Endothelial cell of umbilical vein (primary cell): ENCODE measurements at regions not wholly inside any gene's neighbourhood (a gene's known extent, or its start where the extent isn't known, plus 50 kb on each side); places are given as distances from the start of the nearest gene placed in this dataset.

ENCODE experiments used
- BruUV-seq: library from RNA; stranded (reverse); fragments of 400-500 nt; replicated peaks from 2 replicates; lab custom pipeline; 2021; lab: Mats Ljungman, UMichigan
- CTCF ChIA-PET: fragments of 300-600, 350-600 bp; sonication (Branson Sonifier 250); formaldehyde crosslinking; loops from one replicate; lab custom pipeline; 2021; ENCODE audit warnings: antibody characterized with exemption, inconsistent platforms; lab: Charles Lee
- POLR2A ChIA-PET: fragments of 300-600, 350-600 bp; sonication (Branson Sonifier 250); formaldehyde crosslinking; loops from one replicate; lab custom pipeline; 2021; ENCODE audit warnings: antibody characterized with exemption, inconsistent platforms; lab: Charles Lee
- DNase-seq: peaks from one replicate; pipeline ENCODE4 v3.0.0-alpha.2; 2011; ENCODE audit warnings: low read depth, low spot score
- FAIRE-seq: peaks from 2 replicates; lab custom pipeline; 2011; peaks lifted over from hg19 to GRCh38; lab: Jason Lieb, UNC
- H2AFZ ChIP-seq: 2 replicates; pipeline ENCODE4 v1.6.0; 2012; ENCODE audit warnings: low read depth, low read length, control low read depth, inconsistent platforms
- H3K27ac ChIP-seq: 2 replicates; pipeline ENCODE4 v1.5.1; 2011; ENCODE audit warnings: low read depth, mild to moderate bottlenecking, control low read depth, low read length, moderate library complexity; ENCODE audit not compliant: insufficient read depth
- H3K27me3 ChIP-seq, 2 experiments: 2 replicates each; pipeline versions ENCODE4 v1.6.0 to v1.6.1; 2011; ENCODE audit warnings: low read length in 2 of 2, mixed read lengths in 1 of 2; ENCODE audit not compliant: control insufficient read depth in 2 of 2, insufficient read depth in 2 of 2
- H3K36me3 ChIP-seq, 2 experiments: 2 replicates in 1 of 2; 3 replicates in 1 of 2; pipeline ENCODE4 v1.5.1; 2011; ENCODE audit warnings: low read length in 2 of 2, mild to moderate bottlenecking in 1 of 2, moderate library complexity in 1 of 2; ENCODE audit not compliant: control insufficient read depth in 2 of 2, insufficient read depth in 2 of 2; ENCODE audit errors: extremely low read depth in 1 of 2
- H3K4me1 ChIP-seq: 3 replicates; pipeline ENCODE4 v1.5.1; 2011; ENCODE audit warnings: mild to moderate bottlenecking, low read length; ENCODE audit not compliant: control insufficient read depth, insufficient read depth; ENCODE audit errors: extremely low read depth
- H3K4me2 ChIP-seq: 2 replicates; pipeline ENCODE4 v1.6.1; 2011; ENCODE audit warnings: low read length, control low read depth, mixed read lengths; ENCODE audit not compliant: insufficient read depth
- H3K4me3 ChIP-seq, 3 experiments: fragments of 200-600 bp in 1 of 3; sonication (generic), shearing (Covaris generic) in 1 of 3; replicated peaks in 1 of 3; 2 replicates each; pipeline ENCODE4 v1.5.1; 2011 to 2016; ENCODE audit warnings: control low read depth in 3 of 3, low read length in 3 of 3, mild to moderate bottlenecking in 2 of 3, inconsistent platforms in 1 of 3, low read depth in 1 of 3, moderate library complexity in 1 of 3; ENCODE audit not compliant: insufficient read depth in 1 of 3
- H3K79me2 ChIP-seq: 2 replicates; pipeline ENCODE4 v1.6.0; 2012; ENCODE audit warnings: low read length, inconsistent platforms; ENCODE audit not compliant: control insufficient read depth, insufficient read depth
- H3K9ac ChIP-seq: replicated peaks from 2 replicates; pipeline ENCODE3; 2011; ENCODE audit warnings: low read length, control low read depth; ENCODE audit not compliant: insufficient read depth; ENCODE audit errors: extremely low read depth
- H3K9me1 ChIP-seq: replicated peaks from 3 replicates; pipeline ENCODE4 v1.6.0; 2011; ENCODE audit warnings: mild to moderate bottlenecking, low read length; ENCODE audit not compliant: control insufficient read depth, insufficient read depth; ENCODE audit errors: extremely low read depth
- H3K9me3 ChIP-seq: replicated peaks from 2 replicates; pipeline ENCODE4 v1.5.1; 2012; ENCODE audit warnings: low read length, inconsistent platforms; ENCODE audit not compliant: control insufficient read depth, insufficient read depth
- H4K20me1 ChIP-seq: replicated peaks from 2 replicates; pipeline ENCODE3; 2011; ENCODE audit warnings: mild to moderate bottlenecking, low read length; ENCODE audit not compliant: control insufficient read depth, insufficient read depth; ENCODE audit errors: extremely low read depth
- CTCF ChIP-seq, 2 donors: IDR thresholded peaks; 1 replicate in 1 of 2; 2 replicates in 1 of 2; pipeline ENCODE4 v1.5.1; 2011; ENCODE audit warnings: low read length in 2 of 2, mild to moderate bottlenecking in 2 of 2, moderate library complexity in 2 of 2, control low read depth in 1 of 2, inconsistent platforms in 1 of 2, low read depth in 1 of 2; ENCODE audit not compliant: insufficient read depth in 1 of 2; ENCODE audit errors: extremely low read depth in 1 of 2
- EZH2 ChIP-seq: IDR thresholded peaks from 2 replicates; pipeline ENCODE4 v1.6.1; 2012; ENCODE audit warnings: borderline replicate concordance, low read depth, mild to moderate bottlenecking, moderate library complexity, low read length, inconsistent platforms; ENCODE audit not compliant: severe bottlenecking
- FOS ChIP-seq: IDR thresholded peaks from 2 replicates; pipeline ENCODE4 v1.6.1; 2011; ENCODE audit warnings: mild to moderate bottlenecking, low read length, moderate library complexity, borderline replicate concordance; ENCODE audit not compliant: insufficient read depth
- GATA2 ChIP-seq: IDR thresholded peaks from 2 replicates; pipeline ENCODE4 v1.7.0; 2011; ENCODE audit warnings: low read depth, mild to moderate bottlenecking, moderate library complexity, mixed read lengths, low read length; ENCODE audit not compliant: insufficient read length, insufficient read depth
- JUN ChIP-seq: IDR thresholded peaks from 2 replicates; pipeline ENCODE4 v1.6.1; 2011; ENCODE audit warnings: borderline replicate concordance, low read depth; ENCODE audit not compliant: insufficient read length, insufficient read depth
- MAX ChIP-seq: IDR thresholded peaks from 2 replicates; pipeline ENCODE4 v1.6.1; 2011; ENCODE audit not compliant: insufficient read depth, insufficient read length
- MYC ChIP-seq: IDR thresholded peaks from one replicate; pipeline ENCODE4 v1.6.1; 2011; ENCODE audit warnings: mild to moderate bottlenecking, low read depth, low read length
- POLR2A ChIP-seq: IDR thresholded peaks from 2 replicates; pipeline ENCODE4 v1.6.1; 2012; ENCODE audit warnings: low read depth, mild to moderate bottlenecking, control low read depth, low read length
- POLR2AphosphoS5 ChIP-seq: IDR thresholded peaks from 2 replicates; pipeline ENCODE4 v1.6.1; 2012; ENCODE audit warnings: low read depth, mild to moderate bottlenecking, control low read depth, low read length, moderate library complexity; ENCODE audit not compliant: insufficient read depth
- dilution Hi-C: fragments of 300-500 bp; cut with MboI; formaldehyde crosslinking; loops from one replicate; pipeline ENCODE4 v1.15.0; 2019; ENCODE audit warnings: low sequenced_read_pairs; ENCODE audit not compliant: extremely low pct_ligation_motif_present
- intact Hi-C: fragments of 100-400 bp; cut with micrococcal nuclease; formaldehyde crosslinking; loops from one replicate; pipeline ENCODE4 v1.10.0; 2022

- intact Hi-C loops = no loop called here
- no peak overlapping the region for H3K4me2 ChIP-seq
- ChIA-PET POLR2A (no interaction called here), CTCF (interaction anchor here (1.1 kb wide), 1 partner anchor 62 kb away, joined by 5 read pairs; no protein-coding TSS in a partner anchor)
- FAIRE-seq (no peak), DNase-seq (no peak)
- no peaks in the 10 kb centered on the region for H3K79me2 ChIP-seq
- no peak overlapping the region for H2AFZ ChIP-seq
- no TSS peak for BruUV-seq
- no peaks in the 10 kb centered on the region for H3K4me1 ChIP-seq
- no peak overlapping the region for H3K4me3 ChIP-seq
- H4K20me1 ChIP-seq = no peaks in the 10 kb centered on the region
- dilution Hi-C loops = no loop called here
- no peak overlapping the region for H3K27ac ChIP-seq
- no peaks in the 10 kb centered on the region for H3K36me3 ChIP-seq
- TF ChIP-seq MAX (no peak), CTCF (IDR thresholded peaks at IDR 0.05; ENCODE audit: extremely low read depth in 1 of 2, insufficient read depth in 1 of 2, low read depth in 1 of 2, low read length in 2 of 2) (no peak), POLR2AphosphoS5 (no peak), JUN (no peak), POLR2A (no peak), FOS (no peak), EZH2 (no peak), MYC (no peak), GATA2 (no peak)
- H3K9me3 ChIP-seq = no peaks in the 10 kb centered on the region
- H3K9me1 ChIP-seq = no peaks in the 10 kb centered on the region
- no peak overlapping the region for H3K9ac ChIP-seq
- H3K27me3 ChIP-seq = peaks cover 0 to 2% of the 10 kb centered on the region in 2 experiments
These were observed 66.7 kb upstream of the FAM20C start for GRCh38 chr7:125661-126060.
